NCI-H2196 (cell line): ENCODE measurements at regions not wholly inside any gene's neighbourhood (a gene's known extent, or its start where the extent isn't known, plus 50 kb on each side); places are given as distances from the start of the nearest gene placed in this dataset.

Experiments
- DNase-seq: peaks from one replicate; lab custom pipeline; 2025; ENCODE audit not compliant: unreplicated experiment; lab: John Stamatoyannopoulos, UW

DNA sequence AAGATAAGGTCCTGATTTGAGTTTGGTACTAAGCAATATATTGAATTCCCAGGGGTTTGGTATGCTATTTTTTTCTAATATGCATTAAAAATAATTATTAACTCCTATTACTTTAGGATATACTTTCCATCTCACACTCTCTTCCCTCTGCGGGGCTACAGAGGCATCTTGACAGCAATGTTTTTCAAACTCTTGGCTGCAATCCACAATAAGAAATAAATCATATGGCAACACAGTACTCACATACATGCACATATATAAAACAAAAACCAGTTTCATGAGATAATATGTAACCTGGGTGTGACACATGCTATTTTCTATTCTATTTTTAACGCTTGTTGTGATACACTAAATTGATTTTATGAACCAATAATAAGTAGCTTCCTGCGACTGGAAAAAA, 189.5 kb downstream of the UNC5CL start:
- DNase-seq: no peak

DNA sequence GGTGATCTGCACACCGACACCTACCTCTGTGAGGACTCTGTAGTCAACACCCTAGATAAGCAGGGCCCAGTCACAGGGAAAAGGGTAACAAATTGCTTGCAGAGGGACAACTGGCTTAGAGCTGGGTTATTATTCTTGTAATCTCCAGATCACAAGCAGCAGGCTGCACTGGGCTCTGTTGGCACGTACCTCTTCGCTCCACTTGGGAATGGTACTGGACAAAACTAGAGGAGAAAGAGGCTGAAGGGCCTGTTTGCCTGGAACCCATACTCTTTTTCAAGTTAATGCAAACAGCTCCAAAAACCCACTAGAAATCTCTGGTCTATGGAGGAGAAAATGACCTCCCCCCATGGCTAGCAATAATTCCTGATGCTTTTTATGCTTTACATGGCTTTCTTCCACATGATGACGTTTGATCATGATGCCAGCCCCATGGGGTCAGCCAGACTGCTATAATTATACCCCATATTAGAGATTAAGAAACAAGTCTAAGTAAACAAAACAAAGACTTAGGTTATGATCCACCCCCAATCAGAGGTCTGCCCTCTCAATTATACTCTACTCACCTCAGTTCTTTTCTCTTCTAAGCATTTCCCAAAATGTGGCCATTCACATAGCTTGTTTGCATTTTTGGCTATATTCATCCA, 190.0 kb downstream of the UNC5CL start:
- DNase-seq: no peak

DNA sequence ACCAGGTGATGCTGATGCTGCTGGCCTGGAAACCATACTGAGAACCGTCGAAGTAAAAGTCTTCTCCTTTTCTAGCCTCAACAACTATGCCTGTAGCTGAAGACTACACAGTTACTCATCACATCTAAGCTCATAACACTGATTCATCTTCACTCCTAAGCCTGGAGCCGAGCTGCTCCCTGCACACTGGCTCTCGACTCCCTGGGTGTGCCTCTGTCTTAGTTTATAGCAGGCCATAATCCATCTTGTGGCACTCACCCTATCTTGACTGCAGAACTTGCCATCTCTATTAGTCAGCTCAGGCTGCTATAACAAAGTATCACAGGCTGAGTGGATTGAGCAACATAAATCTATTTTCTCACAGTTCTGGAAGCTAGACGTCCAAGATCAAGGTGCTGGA, 191.0 kb downstream of the UNC5CL start:
- DNase-seq: no peak

DNA sequence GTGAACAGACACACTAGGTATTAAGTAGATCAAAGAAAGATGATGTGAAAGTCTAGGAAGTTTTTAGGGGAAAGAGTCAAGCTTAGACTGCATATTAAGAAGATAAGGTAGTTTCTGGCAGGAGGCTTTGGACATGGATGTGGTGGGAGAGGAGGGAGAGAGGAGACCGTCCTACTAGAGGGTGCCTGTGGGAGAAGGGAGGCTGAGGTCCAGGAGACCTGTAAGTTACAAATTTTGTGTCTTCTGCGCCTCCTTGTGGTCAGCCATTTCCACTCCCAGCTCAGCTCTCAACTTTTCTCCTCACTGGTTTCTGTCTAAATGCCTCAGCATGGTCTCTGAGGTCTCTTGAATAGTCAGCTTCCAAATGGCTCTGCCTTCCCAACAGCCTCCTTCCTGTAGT, 193.5 kb downstream of the UNC5CL start:
- DNase-seq: peak; percentile 9

DNA sequence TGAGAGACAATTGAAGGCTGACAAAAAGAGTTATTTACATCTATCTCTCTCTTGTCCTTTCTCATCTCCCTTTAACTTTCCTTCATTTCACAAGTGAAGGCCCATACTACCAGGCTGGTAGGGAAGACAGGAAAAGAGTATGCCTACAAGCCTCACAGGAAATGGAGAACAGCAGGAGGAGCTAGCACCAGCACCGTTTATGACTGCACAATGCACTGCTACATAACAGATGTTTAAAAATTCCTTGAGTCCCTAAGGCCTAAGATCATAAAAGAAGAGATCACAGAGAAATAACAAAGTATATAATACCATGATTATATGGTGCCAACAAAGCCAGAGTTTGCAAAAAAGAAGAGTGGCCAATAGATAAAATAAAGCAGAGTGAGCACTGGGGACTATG, 194.8 kb downstream of the UNC5CL start:
- no peak for DNase-seq

DNA sequence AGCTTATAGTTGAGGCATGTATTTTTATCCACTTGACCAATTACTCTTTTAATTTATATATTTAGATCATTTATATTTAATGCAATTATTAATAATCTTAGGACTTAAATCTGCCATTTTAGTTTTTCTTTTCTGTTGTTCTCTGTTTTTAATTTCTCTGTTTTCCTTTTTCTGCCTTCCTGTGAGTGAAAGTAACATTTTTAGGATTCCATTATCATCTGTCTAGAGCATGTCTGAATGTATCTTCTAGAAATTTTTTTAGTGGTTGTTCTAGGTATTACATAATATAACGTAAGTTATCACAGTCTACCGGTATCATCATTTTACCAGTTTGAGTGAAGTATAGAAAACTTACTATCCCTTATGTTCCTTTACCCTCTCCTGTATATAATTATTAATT, 197.3 kb downstream of the UNC5CL start:
- DNase-seq: no peak

DNA sequence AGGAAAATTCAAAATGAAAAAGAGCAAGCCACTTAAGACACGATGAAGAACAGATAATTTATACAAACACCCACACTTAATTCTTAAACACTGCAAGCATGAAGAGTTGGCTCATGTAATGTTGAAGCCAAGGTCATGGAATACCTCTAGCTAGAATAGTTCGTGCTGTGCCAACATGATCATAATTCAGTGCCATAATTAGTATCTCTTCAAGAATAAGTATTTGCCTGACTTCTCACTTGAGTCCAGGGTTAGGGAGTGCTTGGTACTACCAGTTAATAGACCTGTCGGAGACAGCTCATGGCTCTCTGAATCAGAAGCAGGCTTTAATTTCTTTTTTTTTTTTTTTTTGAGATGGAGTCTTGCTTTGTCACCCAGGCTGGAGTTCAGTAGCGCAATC, 206.3 kb downstream of the UNC5CL start:
- no peak for DNase-seq

DNA sequence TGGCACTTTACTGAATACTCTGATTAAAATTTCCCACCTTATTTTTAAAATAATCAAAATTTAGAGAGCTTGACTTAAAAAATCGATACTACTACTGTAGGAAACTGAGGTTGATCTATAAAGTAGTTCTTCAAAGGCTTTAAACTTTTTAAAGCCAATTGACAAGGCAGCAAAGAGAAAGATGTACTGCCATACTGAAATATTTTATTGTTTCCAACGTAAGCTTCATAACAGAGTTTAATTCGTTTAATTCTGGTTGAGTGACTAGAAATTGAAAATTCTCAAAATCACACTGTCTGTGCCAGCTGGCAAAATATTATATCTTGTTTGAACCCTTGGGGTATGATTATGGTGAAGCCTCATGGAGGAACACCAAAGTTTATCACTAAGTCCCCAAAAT, 207.6 kb downstream of the UNC5CL start:
- no peak for DNase-seq

DNA sequence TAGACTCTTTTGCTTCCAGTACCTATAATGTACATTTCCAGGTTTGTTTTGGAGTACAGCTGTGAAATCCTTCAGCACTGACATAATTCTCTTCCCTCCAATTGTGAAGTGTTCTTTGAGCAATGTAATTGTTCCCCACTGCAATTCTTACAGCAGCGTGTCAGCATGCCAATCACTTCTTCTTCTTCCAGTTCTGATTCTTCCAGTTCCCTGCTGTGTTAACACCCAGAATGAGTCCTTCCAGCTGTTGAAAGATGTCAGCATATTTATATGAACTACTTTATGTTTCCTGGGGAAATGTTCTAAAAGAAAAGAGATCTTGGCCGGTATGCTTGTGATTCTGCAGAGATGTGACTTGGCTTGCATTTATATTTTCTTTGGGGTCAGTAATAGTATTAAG, 213.9 kb downstream of the UNC5CL start:
- DNase-seq: no peak

DNA sequence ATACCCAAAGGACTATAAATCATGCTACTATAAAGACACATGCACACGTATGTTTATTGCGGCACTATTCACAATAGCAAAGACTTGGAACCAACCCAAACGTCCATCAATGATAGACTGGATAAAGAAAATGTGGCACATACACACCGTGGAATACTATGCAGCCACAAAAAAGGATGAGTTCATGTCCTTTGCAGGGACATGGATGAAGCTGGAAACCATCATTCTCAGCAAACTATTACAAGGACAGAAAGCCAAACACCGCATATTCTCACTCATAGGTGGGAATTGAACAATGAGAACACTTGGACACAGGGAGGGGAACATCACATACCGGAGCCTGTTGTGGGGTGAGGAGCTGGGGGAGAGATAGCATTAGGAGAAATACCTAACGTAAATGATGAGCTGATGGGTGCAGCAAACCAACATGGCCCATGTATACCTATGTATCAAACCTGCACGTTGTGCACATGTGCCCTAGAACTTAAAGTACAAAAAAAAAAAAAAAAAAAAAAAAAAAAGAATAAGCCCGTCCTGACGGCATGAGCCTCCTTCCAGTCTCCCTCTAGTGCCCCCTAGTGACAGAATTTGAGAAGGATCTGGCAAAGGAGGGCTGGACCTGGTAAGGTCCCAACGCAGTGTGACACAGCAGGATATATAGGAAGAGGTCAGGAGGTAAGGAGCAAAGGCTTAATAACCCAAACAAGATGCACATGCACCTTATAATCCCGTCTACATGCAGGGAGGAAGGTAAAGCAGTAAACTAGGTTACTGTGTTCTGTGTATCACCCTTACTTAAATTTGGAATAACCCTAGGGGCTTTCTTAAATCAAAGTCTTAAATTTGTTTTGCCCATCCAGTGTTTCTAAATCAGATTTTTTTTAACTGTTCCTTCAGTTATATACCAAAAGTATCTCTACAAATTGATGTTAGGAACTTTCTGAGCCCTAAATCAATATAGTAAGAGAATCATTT, 214.8 kb downstream of the UNC5CL start:
- peak; percentile 76 for DNase-seq

DNA sequence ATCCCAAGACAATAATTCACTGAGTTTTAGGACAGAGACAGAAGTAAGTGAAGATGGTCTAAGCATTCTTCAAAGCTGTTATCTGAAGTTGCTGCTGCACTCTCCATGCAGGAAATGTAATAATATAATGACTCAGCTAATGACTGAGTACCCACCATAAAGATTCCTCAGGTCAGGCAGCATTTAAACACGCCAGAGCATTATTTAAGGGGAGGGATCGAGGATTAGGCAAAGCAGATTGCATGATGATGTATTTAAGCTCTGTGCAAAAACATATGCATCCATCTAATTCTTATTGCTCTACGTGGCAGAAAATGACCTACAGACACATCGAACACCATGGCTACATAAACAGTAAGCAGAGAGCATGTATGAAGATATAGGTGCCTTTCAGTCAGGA, 216.4 kb downstream of the UNC5CL start:
- no peak for DNase-seq

DNA sequence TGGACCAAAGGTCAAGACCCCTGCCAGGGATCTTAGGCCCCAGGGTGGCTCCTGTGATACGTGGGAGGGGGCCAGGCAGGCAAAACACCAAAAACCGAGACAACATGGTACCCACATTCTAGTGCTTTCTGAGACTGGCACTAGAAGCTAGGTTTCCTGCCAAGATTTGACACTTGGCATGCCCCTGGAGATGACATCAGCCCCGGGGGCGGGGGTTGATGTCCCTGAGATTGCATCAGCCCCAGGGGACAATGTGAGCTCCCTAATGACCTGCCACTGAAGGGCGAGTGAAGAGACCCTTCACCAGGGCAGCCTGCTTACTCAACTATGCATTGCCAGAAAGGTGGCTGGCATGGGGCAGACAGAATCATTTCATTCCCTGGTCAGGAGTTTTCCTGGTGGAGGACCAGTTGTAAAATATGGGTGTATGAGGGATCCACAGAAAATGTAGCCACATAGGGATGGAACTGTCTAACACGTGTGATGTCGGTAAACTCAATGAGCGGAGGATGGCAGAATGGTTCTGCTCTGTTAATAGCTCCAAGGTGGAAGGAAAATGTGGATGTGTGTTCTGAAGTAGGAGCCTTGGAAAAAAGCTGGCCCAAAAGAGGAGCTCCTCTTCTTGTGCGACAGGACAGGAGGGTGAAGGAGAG, 219.7 kb downstream of the UNC5CL start:
- DNase-seq: peak; percentile 6

DNA sequence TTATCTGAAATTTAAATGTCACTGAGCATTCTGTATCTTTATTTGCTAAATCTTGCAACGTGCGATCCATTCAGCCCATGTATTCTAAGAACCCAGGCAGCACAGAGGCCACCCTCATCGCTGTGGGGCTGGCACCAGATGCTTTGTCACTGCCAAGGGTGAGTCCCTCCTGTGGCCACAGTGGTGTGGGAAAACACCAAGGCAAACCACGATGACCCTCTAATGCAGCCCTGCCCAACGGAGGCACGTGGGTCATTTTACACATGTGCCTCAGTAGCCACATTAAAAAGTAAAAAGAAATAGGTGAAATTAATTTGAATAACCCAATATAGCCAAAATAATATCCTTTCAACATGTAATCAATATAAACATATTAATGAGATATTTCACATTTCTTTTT, 221.7 kb downstream of the UNC5CL start:
- no peak for DNase-seq

DNA sequence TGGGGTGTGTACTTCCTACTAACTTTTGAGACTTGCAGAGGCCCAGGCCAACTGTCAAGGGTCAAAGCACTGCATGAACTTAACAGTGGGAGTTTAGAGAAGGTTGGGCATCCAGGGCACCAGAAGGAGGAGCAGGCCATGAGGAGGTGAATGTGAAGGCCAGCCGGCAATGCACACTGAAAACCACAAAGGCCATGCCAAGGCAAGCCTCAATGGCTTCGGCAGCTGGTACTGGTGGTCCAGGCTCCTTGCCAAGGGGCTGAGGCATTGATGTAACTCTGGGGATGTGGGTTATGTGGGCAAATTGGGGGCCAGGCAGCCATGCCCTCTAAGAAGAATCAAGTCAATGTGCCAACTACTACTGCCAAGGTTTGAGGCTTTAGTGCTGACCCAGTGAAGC, 222.4 kb downstream of the UNC5CL start:
- DNase-seq: no peak

DNA sequence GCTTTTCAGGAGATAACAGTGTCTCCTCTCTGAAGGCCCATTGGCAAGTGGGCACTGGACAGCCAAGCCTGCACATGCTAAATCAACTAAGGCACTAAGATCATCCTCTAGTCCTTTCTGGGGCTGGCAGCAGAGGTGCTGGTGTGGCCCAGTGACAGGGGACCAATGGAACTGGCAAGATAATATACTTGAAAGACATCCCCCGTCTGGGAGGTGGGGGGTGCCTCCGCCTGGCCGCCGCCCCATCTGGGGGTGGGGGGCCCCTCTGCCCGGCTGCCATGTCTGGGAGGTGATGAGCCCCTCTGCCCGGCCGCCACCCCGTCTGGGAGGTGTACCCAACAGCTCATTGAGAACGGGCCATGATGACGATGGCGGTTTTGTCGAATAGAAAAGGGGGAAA, 223.3 kb downstream of the UNC5CL start:
- DNase-seq: no peak

DNA sequence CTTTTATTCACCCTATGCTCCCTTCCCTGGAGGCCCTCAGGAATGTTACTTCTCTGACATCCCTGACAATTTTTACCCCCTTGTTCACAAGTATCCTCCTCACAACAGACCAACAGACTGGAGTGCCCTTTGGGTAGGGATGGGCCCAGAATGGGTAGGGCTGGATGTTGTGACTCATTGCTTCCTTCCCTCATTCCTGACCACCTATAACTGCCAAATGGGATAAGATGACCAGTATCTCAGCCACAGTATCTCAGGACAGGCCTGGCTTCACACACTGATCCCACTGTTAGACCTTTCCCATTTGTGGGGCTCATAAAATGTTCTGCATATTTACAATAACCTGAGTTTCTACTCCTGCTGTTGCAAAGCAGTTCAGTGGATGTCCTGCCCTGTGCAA, 223.0 kb upstream of the LRFN2 start:
- no peak for DNase-seq

DNA sequence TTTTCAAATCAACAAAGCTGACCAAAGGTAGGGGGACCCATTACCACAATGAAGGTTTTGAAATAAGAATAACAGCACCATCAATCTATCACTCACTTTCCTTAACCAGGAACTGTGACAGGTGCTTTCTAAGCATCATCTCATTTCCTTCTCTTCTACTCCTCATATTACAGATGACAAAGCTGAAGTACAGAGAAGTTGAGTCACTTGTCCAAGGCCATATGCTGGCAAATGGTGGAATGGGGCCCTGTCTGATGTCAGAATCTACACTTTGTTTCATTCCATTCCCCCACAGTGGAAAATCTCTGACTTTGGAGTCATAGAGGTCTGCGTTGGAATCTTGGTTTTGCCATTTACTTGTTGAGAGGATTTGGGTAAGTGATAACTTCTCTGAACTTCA, 222.5 kb upstream of the LRFN2 start:
- no peak for DNase-seq

DNA sequence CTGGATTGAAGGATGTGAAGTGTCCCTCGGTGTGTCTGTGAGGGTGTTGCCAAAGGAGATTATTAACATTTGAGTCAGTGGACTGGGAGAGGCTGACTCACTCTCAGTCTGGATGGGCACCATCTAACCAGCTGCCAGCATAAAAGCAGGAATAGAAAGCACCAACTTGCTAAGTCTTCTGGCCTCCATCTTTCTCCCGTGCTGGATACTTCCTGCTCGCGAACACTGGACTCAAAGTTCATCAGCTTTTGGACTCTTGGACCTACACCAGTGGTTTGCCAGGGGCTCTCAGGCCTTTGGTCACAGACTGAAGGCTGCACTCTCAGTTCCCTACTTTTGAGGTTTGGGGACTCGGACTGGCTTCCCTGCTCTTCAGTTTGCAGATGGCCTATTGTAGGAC, 220.3 kb upstream of the LRFN2 start:
- DNase-seq: no peak

DNA sequence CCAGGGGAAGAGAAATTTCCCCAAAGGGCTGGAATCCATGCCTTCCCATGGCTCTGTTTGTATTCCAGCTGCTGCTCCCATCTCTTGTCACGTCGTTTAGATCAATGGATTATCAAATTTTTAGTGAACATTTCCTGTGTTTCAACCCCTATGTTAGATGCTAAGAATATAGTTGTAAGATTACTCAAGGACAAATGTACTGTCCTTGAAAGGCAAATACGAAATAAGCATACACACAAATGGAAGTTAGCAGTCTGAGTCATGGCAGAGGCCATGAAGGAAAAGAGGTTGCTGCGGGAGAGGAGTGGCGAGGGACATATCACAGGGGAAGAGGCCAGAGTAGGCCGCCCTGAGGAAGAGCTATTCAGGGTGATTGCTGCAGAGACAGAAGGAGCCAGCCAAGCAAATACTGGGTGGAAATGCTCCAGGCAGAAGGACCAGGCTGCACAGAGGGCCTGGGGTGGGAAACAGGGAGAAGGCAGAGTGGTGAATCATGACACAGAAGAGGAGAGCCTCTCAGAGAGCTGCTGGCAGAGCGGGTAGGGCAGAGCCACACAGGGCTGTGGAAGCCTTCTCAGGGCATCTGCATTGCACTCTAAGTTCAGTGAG, 219.2 kb upstream of the LRFN2 start:
- DNase-seq: no peak

DNA sequence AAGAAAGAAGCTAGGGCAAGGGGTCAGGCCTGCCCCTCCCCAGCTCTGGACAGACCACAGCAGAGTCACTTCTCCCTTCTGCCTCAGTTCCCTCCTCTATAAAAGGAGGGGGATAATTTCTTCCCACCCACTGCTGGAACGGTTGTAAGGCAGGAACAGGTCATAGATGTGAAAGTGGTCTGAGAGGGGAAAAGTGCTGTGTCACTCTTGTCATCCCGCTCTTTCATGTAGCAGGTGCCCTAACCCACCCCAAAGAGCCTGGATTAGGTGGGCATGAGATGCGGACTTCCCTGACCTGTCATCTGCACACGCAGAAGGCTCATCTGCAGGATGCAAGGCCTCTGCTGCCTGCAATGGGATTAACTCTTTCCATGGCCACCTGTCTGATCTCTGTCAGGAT, 218.2 kb upstream of the LRFN2 start:
- no peak for DNase-seq

DNA sequence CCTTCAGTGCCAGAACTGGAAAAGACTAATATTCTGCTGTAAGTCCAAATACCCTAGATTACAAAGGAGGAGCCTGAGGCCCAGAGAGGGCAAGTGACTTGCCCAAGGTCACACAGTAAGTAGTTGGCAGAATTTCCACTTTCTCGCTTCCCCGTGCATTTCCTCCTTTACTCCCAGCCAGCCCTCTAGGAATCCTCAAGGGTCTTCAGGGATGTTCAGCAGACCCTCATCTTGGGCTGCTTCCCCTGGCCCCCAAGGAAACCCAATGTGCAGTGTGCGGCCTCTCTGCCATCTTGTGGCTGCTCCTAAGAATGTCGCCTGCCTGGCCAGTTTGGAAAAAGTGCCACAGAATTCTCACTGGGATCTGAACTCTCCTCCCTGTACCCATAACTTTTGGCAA, 217.7 kb upstream of the LRFN2 start:
- DNase-seq: no peak
